ENCODE measurements at regions not wholly inside any gene's neighbourhood (a gene's known extent, or its start where the extent isn't known, plus 50 kb on each side); places are given as distances from the start of the nearest gene placed in this dataset.

DNA sequence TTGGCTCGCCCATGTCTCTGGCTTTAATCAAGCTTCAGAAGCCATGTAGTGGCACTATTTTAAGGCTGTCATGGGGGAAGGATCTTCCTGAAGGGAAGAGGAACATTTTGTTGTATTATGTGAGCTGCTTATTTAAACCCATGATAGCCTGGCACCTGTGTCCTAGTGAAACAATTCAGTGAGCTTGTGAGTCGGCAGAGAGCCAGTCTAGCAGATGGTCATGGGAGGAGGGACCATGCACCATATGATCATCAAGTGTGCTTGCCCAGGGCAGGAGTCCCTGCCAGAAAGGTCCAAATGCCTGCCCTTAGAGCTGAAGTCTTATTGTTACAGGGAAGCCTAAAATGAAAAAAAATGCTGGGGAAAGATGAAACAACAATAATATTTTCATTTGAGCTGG is 132.9 kb downstream of the PRDM13 start:
- no peak for TF ChIP-seq POLR2A (IDR thresholded peaks at IDR 0.05)
- TF ChIP-seq, protein P1, sequence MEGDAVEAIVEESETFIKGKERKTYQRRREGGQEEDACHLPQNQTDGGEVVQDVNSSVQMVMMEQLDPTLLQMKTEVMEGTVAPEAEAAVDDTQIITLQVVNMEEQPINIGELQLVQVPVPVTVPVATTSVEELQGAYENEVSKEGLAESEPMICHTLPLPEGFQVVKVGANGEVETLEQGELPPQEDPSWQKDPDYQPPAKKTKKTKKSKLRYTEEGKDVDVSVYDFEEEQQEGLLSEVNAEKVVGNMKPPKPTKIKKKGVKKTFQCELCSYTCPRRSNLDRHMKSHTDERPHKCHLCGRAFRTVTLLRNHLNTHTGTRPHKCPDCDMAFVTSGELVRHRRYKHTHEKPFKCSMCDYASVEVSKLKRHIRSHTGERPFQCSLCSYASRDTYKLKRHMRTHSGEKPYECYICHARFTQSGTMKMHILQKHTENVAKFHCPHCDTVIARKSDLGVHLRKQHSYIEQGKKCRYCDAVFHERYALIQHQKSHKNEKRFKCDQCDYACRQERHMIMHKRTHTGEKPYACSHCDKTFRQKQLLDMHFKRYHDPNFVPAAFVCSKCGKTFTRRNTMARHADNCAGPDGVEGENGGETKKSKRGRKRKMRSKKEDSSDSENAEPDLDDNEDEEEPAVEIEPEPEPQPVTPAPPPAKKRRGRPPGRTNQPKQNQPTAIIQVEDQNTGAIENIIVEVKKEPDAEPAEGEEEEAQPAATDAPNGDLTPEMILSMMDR (IDR thresholded peaks at IDR 0.05 in 4 of 5, conservative IDR thresholded peaks at IDR 0.05 in 1 of 5), result no peak
